ENCODE measurements at regions not wholly inside any gene's neighbourhood (a gene's known extent, or its start where the extent isn't known, plus 50 kb on each side); places are given as distances from the start of the nearest gene placed in this dataset.

- POLR2A ChIA-PET = no interaction called here
Measured at GRCh38 chr11:80993536-80993935, 1552.7 kb upstream of the TENM4 start.

GRCh38 chr11:80990885-80991284 lies 1550.1 kb upstream of the TENM4 start:
- ChIA-PET POLR2A (no interaction called here), CTCF (no interaction called here)
- no peak for ATAC-seq
- FAIRE-seq = no peak
- H3K9me3 ChIP-seq = no peaks in the 10 kb centered on the region
- no peaks in the 10 kb centered on the region for H3K4me1 ChIP-seq
- H3K4me3 ChIP-seq = no peak overlapping the region
- no peak overlapping the region for H3K27ac ChIP-seq
- WGBS (ENCODE audit: missing lambda C conversion rate) = 40% methylated on average over 2 of the region's 2 CpGs
- TF ChIP-seq MYC (IDR thresholded peaks at IDR 0.05; ENCODE audit: borderline replicate concordance, low read length) (no peak), FOSL2 (IDR thresholded peaks at IDR 0.05) (no peak), FOSL2 (CRISPR knock-in tag; IDR thresholded peaks at IDR 0.05) (no peak), ZNF302 (CRISPR knock-in tag; IDR thresholded peaks at IDR 0.05) (no peak), FOXS1 (CRISPR knock-in tag; IDR thresholded peaks at IDR 0.05) (no peak), BCL3 (IDR thresholded peaks at IDR 0.05) (no peak)
- no peak for DNase-seq (ENCODE audit: low read depth in 1 of 2, low spot score in 1 of 2)
- H3K4me2 ChIP-seq = no peak overlapping the region

More at GRCh38 chr11:80993536-80993935, 1552.7 kb upstream of the TENM4 start:
- ATAC-seq = no peak
- CTCF ChIA-PET = no interaction called here
- DNase-seq (ENCODE audit: low read depth in 1 of 2, low spot score in 1 of 2) = no peak
- no peaks in the 10 kb centered on the region for H3K9me3 ChIP-seq
- no peak for FAIRE-seq
- H3K27ac ChIP-seq = no peak overlapping the region
- no peak for TF ChIP-seq HEYL (CRISPR knock-in tag; IDR thresholded peaks at IDR 0.05)
- no peaks in the 10 kb centered on the region for H3K4me1 ChIP-seq
- H3K4me3 ChIP-seq = no peak overlapping the region
- no peak overlapping the region for H3K4me2 ChIP-seq

GRCh38 chr11:80987171-80987570 lies 1546.3 kb upstream of the TENM4 start:
- TF ChIP-seq RARB (CRISPR knock-in tag; IDR thresholded peaks at IDR 0.05) (no peak), EHF (CRISPR knock-in tag; IDR thresholded peaks at IDR 0.05) (no peak), CHD4 (IDR thresholded peaks at IDR 0.05; ENCODE audit: borderline replicate concordance) (no peak), REST (IDR thresholded peaks at IDR 0.05) (no peak), HOXB5 (CRISPR knock-in tag; IDR thresholded peaks at IDR 0.05) (no peak), ELK1 (IDR thresholded peaks at IDR 0.05; ENCODE audit: low read depth, low read length) (no peak), CEBPB (IDR thresholded peaks at IDR 0.05) (no peak), KDM1A (IDR thresholded peaks at IDR 0.05; ENCODE audit: low read depth) (no peak), ZSCAN20 (CRISPR knock-in tag; IDR thresholded peaks at IDR 0.05) (no peak), HEYL (CRISPR knock-in tag; IDR thresholded peaks at IDR 0.05) (no peak), PHF8 (IDR thresholded peaks at IDR 0.05; ENCODE audit: borderline replicate concordance, low read depth) (no peak), EHMT2 (IDR thresholded peaks at IDR 0.05; ENCODE audit: low read depth) (no peak)
- ATAC-seq (no peak), DNase-seq (ENCODE audit: low read depth in 1 of 2, low spot score in 1 of 2) (no peak), FAIRE-seq (no peak)
- POLR2A ChIA-PET = no interaction called here
- no peaks in the 10 kb centered on the region for H3K4me1 ChIP-seq
- H3K27ac ChIP-seq = no peak overlapping the region
- WGBS (ENCODE audit: missing lambda C conversion rate) = 52% methylated on average over 1 of the region's 1 CpG
- no peaks in the 10 kb centered on the region for H3K9me3 ChIP-seq
- no peak overlapping the region for H3K4me2 ChIP-seq
- CTCF ChIA-PET = no interaction called here
- H3K4me3 ChIP-seq = no peak overlapping the region
